Pancreas (tissue), 10 donors: ENCODE measurements at regions not wholly inside any gene's neighbourhood (a gene's known extent, or its start where the extent isn't known, plus 50 kb on each side); places are given as distances from the start of the nearest gene placed in this dataset.

Source experiments
- ATAC-seq, 4 donors: fragments of 200-7000 bp; cut with Tn5 transposase; one replicate each; pipeline versions ENCODE4 v1.8.0 to v1.9.1; 2020; ENCODE audit warnings: mild to moderate bottlenecking in 4 of 4, moderate library complexity in 4 of 4
- DNase-seq, 6 donors: peaks; one replicate each; pipeline ENCODE4 v3.0.0-alpha.2; 2020
- FAIRE-seq: peaks from 2 replicates; lab custom pipeline; 2012; peaks lifted over from hg19 to GRCh38; lab: Jason Lieb, UNC
- H3K27ac ChIP-seq, 4 donors: fragments of 200-600 bp; sonication (generic); 1 replicate in 3 of 4; 2 replicates in 1 of 4; pipeline versions ENCODE4 v1.5.0 to v1.8.0; 2020
- H3K27me3 ChIP-seq, 4 donors: fragments of 200-600 bp; one replicate each; pipeline ENCODE4 v1.8.0; 2021
- H3K36me3 ChIP-seq, 3 donors: fragments of 200-600 bp; sonication (generic) in 1 of 3; one replicate each; pipeline versions ENCODE4 v1.5.0 to v1.8.0; 2020 to 2021
- H3K4me1 ChIP-seq, 3 donors: fragments of 200-600 bp; one replicate each; pipeline ENCODE4 v1.8.0; 2021
- H3K4me3 ChIP-seq, 4 donors: fragments of 200-600 bp; sonication (generic) in 2 of 4; one replicate each; pipeline versions ENCODE4 v1.5.0 to v1.8.0; 2020 to 2021
- H3K9me3 ChIP-seq, 4 donors: fragments of 200-600 bp; one replicate each; pipeline ENCODE4 v1.8.0; 2021
- WGBS, 2 donors: extraction: QIAGEN DNeasy Blood & Tissue Kit; methylation state at CpG; one replicate each; pipeline ENCODE4 v1.1.7; 2013; 5-methylcytosine and 5-hydroxymethylcytosine counted together
- intact Hi-C, 3 donors: fragments of 100-400 bp; cut with DNase I; formaldehyde crosslinking; loops; one replicate each; pipeline versions ENCODE4 v1.11.1 to v1.14.2; 2022
- TF ChIP-seq, protein P1 (sequence below), 4 donors: fragments of 200-600 bp; sonication (generic) in 3 of 4; IDR thresholded peaks; one replicate each; pipeline versions ENCODE4 v1.5.0 to v1.8.0; 2021; ENCODE audit warnings: antibody characterized with exemption in 4 of 4
- donor health status: healthy with polysubstance abuse.
- donor health status: DM: no; HTN: no; CAD: no; lungs with moderate emphysema.
- donor health status: DM: no; HTN: no; CAD: no.
- donor health status: control.
- donor health status: control.
- donor health status: Bipolar disorder and iron deficiency.
- donor health status: DM: yes; HTN: yes; CAD: no.
- donor health status: DM: no; HTN: no; CAD: no.
- donor health status: DM: no; HTN: no; CAD: no.
- donor health status: DM: yes; HTN: yes; CAD: no.

DNA sequence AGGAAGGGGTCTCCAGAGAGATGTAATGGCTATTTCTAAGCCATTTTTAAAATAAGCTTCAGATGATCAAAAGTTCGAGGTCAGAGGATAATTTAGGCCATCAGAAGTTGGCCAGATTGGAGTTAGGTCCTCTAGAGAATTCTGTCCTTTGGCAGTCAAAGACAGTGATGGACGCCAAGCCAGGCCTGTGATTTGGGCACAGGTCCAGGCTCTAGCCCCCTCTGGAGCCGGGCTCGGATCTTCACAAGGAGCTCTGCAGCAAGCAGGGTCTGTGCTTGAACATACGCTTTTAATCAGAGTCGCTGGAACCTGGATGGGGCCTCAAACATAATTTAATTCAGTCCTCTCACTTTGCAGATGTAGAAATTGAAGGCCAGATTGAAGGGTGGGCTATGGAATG, 151.4 kb upstream of the BCL6 start:
- FAIRE-seq (no peak), ATAC-seq (no peak), DNase-seq (no peak)
- H3K27me3 ChIP-seq: no peaks in the 10 kb centered on the region
- 75 to 84% methylated on average over 6 of the region's 6 CpGs for WGBS, 2 donors
- H3K27ac ChIP-seq: no peak overlapping the region
- TF ChIP-seq, protein P1, sequence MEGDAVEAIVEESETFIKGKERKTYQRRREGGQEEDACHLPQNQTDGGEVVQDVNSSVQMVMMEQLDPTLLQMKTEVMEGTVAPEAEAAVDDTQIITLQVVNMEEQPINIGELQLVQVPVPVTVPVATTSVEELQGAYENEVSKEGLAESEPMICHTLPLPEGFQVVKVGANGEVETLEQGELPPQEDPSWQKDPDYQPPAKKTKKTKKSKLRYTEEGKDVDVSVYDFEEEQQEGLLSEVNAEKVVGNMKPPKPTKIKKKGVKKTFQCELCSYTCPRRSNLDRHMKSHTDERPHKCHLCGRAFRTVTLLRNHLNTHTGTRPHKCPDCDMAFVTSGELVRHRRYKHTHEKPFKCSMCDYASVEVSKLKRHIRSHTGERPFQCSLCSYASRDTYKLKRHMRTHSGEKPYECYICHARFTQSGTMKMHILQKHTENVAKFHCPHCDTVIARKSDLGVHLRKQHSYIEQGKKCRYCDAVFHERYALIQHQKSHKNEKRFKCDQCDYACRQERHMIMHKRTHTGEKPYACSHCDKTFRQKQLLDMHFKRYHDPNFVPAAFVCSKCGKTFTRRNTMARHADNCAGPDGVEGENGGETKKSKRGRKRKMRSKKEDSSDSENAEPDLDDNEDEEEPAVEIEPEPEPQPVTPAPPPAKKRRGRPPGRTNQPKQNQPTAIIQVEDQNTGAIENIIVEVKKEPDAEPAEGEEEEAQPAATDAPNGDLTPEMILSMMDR (IDR thresholded peaks at IDR 0.05): no peak
- intact Hi-C loops: no loop called here
- H3K9me3 ChIP-seq: no peaks in the 10 kb centered on the region
- H3K4me1 ChIP-seq: no peaks in the 10 kb centered on the region
- no peaks in the 10 kb centered on the region for H3K36me3 ChIP-seq
- no peak overlapping the region for H3K4me3 ChIP-seq

DNA sequence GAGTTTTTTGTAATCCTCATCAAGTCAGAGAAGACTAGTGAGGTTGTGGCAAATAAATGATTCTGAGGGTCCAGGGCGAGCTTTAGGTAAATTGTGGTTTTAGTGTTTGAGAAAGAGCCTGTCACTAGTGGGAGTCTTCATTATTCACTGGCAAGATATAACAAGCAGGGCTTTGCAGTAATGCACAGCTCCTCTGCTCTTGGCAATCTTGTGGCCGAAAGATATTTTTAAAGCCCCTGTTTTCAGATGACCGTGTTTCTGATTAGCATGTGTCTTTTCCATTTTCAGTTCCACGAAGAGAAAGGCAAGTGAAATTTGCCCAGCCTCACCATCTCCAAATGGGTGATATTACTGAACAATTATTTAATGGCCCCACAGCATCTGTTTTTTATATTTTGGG, 154.0 kb upstream of the BCL6 start:
- H3K27me3 ChIP-seq: no peaks in the 10 kb centered on the region
- no peaks in the 10 kb centered on the region for H3K4me1 ChIP-seq
- TF ChIP-seq, protein P1 (IDR thresholded peaks at IDR 0.05): no peak
- no peak for DNase-seq
- no peak for FAIRE-seq
- intact Hi-C loops: no loop called here
- no peaks in the 10 kb centered on the region for H3K9me3 ChIP-seq
- WGBS, 2 donors: 83 to 87% methylated on average over 4 of the region's 4 CpGs
- H3K36me3 ChIP-seq: no peaks in the 10 kb centered on the region
- ATAC-seq: no peak
- no peak overlapping the region for H3K4me3 ChIP-seq
- no peak overlapping the region for H3K27ac ChIP-seq

DNA sequence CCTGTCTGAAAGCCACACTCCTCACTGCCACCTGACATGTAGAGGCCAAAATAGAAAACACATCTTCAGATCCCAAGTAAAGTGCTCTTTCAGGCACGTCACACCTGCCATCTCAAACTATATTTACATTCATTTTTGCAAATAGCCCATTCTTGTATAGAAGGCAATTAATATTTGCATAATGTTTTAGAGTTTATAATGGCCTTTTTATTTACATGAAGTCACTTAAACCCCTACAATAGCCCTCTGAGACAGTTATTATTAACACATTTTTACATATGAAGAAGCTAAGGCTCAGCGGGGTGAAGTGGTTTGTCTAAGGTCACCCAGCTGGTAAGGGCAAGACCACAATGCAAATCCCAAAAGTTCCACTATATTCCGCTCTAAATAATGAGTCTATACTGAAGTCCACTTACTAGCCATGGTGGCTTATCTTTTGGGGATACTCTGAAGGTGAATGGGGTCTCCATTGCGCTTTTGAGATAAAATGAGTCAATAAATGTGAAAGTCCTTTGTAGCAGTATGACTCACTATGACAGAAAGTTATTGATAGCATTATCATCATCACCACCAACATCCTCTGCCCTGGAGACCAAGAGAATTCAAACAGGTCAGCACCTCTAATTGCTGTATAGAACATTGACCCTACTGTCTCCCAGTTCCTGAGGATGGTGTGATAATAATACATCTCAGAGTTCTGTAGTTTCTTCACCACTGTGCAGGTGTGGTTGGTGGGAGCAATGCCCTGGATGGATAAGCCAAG, 155.9 kb upstream of the BCL6 start:
- ATAC-seq: no peak
- TF ChIP-seq, protein P1 (IDR thresholded peaks at IDR 0.05): no peak
- Histone ChIP-seq H3K27me3 (no peaks in the 10 kb centered on the region), H3K4me1 (no peaks in the 10 kb centered on the region), H3K9me3 (no peaks in the 10 kb centered on the region), H3K27ac (no peak overlapping the region), H3K4me3 (no peak overlapping the region), H3K36me3 (no peaks in the 10 kb centered on the region)
- DNase-seq: no peak
- intact Hi-C loops: no loop called here
- WGBS, 2 donors: 88 to 97% methylated on average over 4 of the region's 4 CpGs
- FAIRE-seq: no peak

DNA sequence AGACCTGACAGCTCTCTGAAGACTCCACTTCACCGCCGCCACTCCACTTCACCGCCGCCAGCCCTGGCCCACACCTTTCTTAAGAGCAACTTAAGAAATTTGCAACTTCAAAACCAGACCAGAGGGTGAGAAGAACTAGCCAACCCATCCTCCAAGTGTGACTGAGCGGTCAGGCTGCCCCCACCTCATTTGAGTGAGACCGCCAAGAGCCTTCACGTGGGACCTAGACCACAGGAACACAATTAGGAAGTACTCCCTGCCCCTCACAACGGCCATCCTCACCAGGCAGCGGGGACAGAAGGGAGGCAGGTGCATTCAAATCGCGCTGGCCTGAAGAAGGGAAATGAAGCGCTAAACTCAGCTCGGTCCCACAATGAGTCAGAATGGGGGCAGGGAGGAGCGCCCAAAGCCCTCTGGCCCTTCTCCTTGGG, 156.8 kb upstream of the BCL6 start:
- FAIRE-seq: no peak
- H3K4me3 ChIP-seq: no peak overlapping the region
- H3K27ac ChIP-seq: no peak overlapping the region
- peak in 1 of 6 donors; percentile 30 for DNase-seq
- no peaks in the 10 kb centered on the region for H3K36me3 ChIP-seq
- TF ChIP-seq, protein P1 (IDR thresholded peaks at IDR 0.05): no peak
- H3K9me3 ChIP-seq: no peaks in the 10 kb centered on the region
- ATAC-seq: no peak
- intact Hi-C loops: no loop called here
- H3K4me1 ChIP-seq: no peaks in the 10 kb centered on the region
- WGBS, 2 donors: 89 to 91% methylated on average over 14 of the region's 14 CpGs
- H3K27me3 ChIP-seq: no peaks in the 10 kb centered on the region

DNA sequence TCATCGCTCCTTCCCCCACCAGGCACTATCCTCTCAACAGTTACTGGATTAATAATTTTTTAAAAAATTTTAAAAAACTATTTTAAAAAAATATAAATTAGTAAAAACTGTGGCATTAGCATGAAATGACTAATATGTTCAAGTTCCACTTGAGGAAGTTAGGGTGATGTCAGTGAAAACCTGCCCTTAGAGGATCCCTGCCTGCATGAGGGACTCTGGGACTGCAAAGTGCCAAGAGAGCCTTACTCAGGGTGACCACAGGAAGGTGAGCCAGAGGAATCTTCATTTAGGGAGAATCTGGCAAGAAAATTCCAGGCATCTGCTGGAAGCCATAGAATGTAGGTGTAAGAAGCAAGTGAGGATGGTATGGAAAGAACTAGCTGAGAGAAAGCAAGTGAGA, 157.7 kb upstream of the BCL6 start:
- TF ChIP-seq, protein P1 (IDR thresholded peaks at IDR 0.05): no peak
- intact Hi-C loops: no loop called here
- FAIRE-seq: no peak

More for the DNA sequence above, 157.7 kb upstream of the BCL6 start:
- 98 to 100% methylated on average over 1 of the region's 1 CpG for WGBS, 2 donors
- Histone ChIP-seq H3K9me3 (no peaks in the 10 kb centered on the region), H3K4me3 (no peak overlapping the region), H3K4me1 (no peaks in the 10 kb centered on the region), H3K27me3 (no peaks in the 10 kb centered on the region), H3K36me3 (no peaks in the 10 kb centered on the region), H3K27ac (no peak overlapping the region)
- ATAC-seq (no peak), DNase-seq (no peak)
